ENCODE measurements at regions not wholly inside any gene's neighbourhood (a gene's known extent, or its start where the extent isn't known, plus 50 kb on each side); places are given as distances from the start of the nearest gene placed in this dataset.
A peak's percentile ranks its signal among the peaks of the same experiment; 100 is the strongest.

GRCh38 chr12:30825341-30825740 is 70.6 kb upstream of the CAPRIN2 start:
- H3K4me1 ChIP-seq (ENCODE audit: control insufficient read depth, insufficient read depth, low read length): no peaks in the 10 kb centered on the region
- Mint-ChIP-seq H3K9me3 (no peaks in the 10 kb centered on the region), H3K36me3 (ENCODE audit: low read depth) (no peaks in the 10 kb centered on the region), H3K27ac (no peak overlapping the region), H3K4me3 (no peak overlapping the region), H3K27me3 (ENCODE audit: insufficient read depth) (peaks cover 60% of the 10 kb centered on the region), H3K4me1 (peaks cover 21% of the 10 kb centered on the region)
- no peak overlapping the region for H3K9ac ChIP-seq (ENCODE audit: extremely low read depth, low read length, poor library complexity, severe bottlenecking)
- DNase-seq: peak; percentile 35
- H3K4me3 ChIP-seq (ENCODE audit: low read length): no peak overlapping the region
- no peaks in the 10 kb centered on the region for H3K36me3 ChIP-seq (ENCODE audit: control insufficient read depth, insufficient read depth, low read length)
- WGBS, 2 experiments (ENCODE audit: insufficient coverage in 1 of 2, insufficient read length in 1 of 2): 71 to 92% methylated on average over 2 to 4 of the region's 4 CpGs
- peaks cover 33% of the 10 kb centered on the region for H3K27me3 ChIP-seq (ENCODE audit: control insufficient read depth, insufficient read depth, low read length, poor library complexity, severe bottlenecking)
- no peak for TF ChIP-seq CTCF (conservative IDR thresholded peaks at IDR 0.05)
- no peak overlapping the region for H3K27ac ChIP-seq (ENCODE audit: low read depth, low read length)
- H3K9me3 ChIP-seq (ENCODE audit: control insufficient read depth, low read length): no peaks in the 10 kb centered on the region

- Histone ChIP-seq H3K4me1 (ENCODE audit: control insufficient read depth, insufficient read depth, low read length) (no peaks in the 10 kb centered on the region), H3K27ac (ENCODE audit: low read depth, low read length) (no peak overlapping the region), H3K9ac (ENCODE audit: extremely low read depth, low read length, poor library complexity, severe bottlenecking) (no peak overlapping the region), H3K4me3 (ENCODE audit: low read length) (no peak overlapping the region), H3K27me3 (ENCODE audit: control insufficient read depth, insufficient read depth, low read length, poor library complexity, severe bottlenecking) (peaks cover 33% of the 10 kb centered on the region), H3K36me3 (ENCODE audit: control insufficient read depth, insufficient read depth, low read length) (no peaks in the 10 kb centered on the region), H3K9me3 (ENCODE audit: control insufficient read depth, low read length) (no peaks in the 10 kb centered on the region)
- Mint-ChIP-seq H3K4me1 (peaks cover 27% of the 10 kb centered on the region), H3K27me3 (ENCODE audit: insufficient read depth) (peaks cover 56% of the 10 kb centered on the region), H3K27ac (no peak overlapping the region), H3K9me3 (no peaks in the 10 kb centered on the region), H3K36me3 (ENCODE audit: low read depth) (no peaks in the 10 kb centered on the region), H3K4me3 (no peak overlapping the region)
- DNase-seq: peak; percentile 38
- 92 to 100% methylated on average over 5 of the region's 5 CpGs for WGBS, 2 experiments (ENCODE audit: insufficient coverage in 1 of 2, insufficient read length in 1 of 2)
- no peak for TF ChIP-seq CTCF (conservative IDR thresholded peaks at IDR 0.05)
These were observed 69.6 kb upstream of the CAPRIN2 start for GRCh38 chr12:30824311-30824710.

DNA sequence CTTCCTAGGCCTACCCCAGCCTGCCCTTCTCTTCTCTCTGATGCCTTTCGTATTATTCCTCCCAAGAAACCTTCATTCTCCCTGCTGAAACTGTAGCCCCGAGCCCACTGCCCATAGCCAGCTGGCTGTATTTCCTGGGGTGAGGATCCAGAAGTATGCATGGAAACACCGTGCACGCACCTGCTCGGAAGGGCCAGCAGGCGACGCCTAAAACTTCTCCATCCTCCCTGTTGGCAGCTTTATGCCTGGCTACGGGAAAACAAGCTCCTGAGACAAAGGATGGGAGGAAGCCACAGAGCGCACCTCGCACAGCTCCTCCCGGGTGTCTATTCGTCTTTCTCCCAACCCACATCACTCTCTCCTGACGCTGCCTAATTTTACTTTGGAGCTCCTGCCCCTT is 69.0 kb upstream of the CAPRIN2 start:
- Histone ChIP-seq H3K4me1 (ENCODE audit: control insufficient read depth, insufficient read depth, low read length) (no peaks in the 10 kb centered on the region), H3K9me3 (ENCODE audit: control insufficient read depth, low read length) (no peaks in the 10 kb centered on the region), H3K4me3 (ENCODE audit: low read length) (no peak overlapping the region), H3K27ac (ENCODE audit: low read depth, low read length) (no peak overlapping the region), H3K27me3 (ENCODE audit: control insufficient read depth, insufficient read depth, low read length, poor library complexity, severe bottlenecking) (peaks cover 33% of the 10 kb centered on the region), H3K36me3 (ENCODE audit: control insufficient read depth, insufficient read depth, low read length) (no peaks in the 10 kb centered on the region), H3K9ac (ENCODE audit: extremely low read depth, low read length, poor library complexity, severe bottlenecking) (no peak overlapping the region)
- Mint-ChIP-seq H3K9me3 (no peaks in the 10 kb centered on the region), H3K4me3 (peak overlapping the region; percentile 70), H3K36me3 (ENCODE audit: low read depth) (no peaks in the 10 kb centered on the region), H3K27me3 (ENCODE audit: insufficient read depth) (peaks cover 55% of the 10 kb centered on the region), H3K4me1 (peaks cover 27% of the 10 kb centered on the region), H3K27ac (no peak overlapping the region)
- WGBS, 2 experiments (ENCODE audit: insufficient coverage in 1 of 2, insufficient read length in 1 of 2): 85 to 91% methylated on average over 6 to 13 of the region's 13 CpGs
- peak; percentile 57 for DNase-seq
- TF ChIP-seq CTCF (conservative IDR thresholded peaks at IDR 0.05): peak; percentile 43
